SHP77 treated with DMSO at 0.1 percent for 48 hours (cell line): ENCODE measurements at regions not wholly inside any gene's neighbourhood (a gene's known extent, or its start where the extent isn't known, plus 50 kb on each side); places are given as distances from the start of the nearest gene placed in this dataset.

ENCODE experiments used
- DNase-seq: peaks from one replicate; lab custom pipeline; 2025; lab: John Stamatoyannopoulos, UW

- no peak for DNase-seq
Measured at GRCh38 chr9:80231318-80232236, 659.8 kb downstream of the TLE4 start.

DNA sequence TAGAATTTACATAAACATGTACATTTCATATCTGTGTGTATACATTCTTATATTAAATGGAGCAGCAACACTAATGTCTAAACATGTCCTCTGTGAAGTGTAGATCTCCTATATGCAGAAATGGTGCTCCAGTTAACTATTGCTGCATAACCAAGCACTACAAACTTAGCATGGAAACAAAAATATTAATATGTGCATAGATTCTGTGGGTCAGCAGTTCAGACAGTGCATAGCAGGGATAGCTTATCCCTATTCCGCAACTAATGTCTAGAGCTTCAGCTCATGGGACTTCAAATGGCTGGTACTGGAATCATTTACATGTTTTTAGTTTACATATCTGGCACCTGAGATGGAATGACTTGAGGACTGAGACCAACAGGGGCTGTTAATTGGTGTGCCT lies 652.1 kb downstream of the TLE4 start:
- no peak for DNase-seq

DNA sequence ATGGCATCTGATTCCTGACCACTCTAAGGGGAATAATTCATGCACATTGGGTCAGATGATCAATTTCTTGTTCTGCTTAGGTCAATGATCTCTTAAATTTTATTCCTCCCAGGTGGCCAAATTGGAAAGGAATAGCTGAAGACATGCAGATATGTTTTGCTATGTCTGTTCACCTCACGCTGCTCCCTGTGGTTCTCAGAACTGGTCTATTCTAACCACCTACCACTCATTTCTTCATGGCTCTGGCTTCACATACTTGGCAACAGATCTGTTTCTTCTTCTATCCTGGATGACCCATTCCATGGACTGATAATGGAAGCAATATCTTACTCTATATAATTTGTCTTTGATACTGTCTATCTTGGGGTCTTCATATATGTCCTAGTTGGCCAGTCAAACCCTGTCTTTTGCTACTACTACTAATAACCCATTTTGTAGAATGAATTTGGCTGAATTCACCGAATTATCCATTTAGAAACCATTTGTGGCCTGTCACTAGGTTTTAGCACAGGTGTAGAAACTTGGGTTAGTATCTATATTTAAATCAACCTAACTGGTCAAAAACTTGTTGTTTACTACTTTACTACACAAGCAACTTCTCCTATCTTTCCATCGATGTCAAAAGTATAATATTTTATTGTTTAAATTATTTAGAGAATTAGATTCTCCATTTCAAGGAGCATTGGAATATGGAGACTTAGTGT lies 650.9 kb downstream of the TLE4 start:
- DNase-seq, result no peak

DNA sequence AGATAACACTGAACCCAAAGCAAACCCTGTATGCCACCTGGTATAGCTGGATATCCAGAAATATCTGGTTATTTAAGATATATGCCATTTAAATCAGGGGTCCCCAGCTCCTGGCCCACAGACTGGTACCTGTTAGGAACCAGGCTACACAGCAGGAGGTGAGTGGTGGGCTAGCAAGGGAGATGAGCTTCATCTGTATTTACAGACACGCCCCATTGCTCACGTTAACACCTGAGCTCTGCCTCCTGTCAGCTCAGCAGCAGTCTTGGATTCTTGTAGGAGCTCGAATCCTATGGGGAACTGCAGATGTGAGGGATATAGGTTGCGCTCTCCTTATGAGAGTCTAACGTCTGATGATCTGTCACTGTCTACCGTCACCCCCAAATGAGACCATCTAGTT lies 646.6 kb downstream of the TLE4 start:
- no peak for DNase-seq

- no peak for DNase-seq
Measured at GRCh38 chr9:80213613-80214012, 641.8 kb downstream of the TLE4 start.

GRCh38 chr9:80208696-80209095 lies 636.9 kb downstream of the TLE4 start:
- no peak for DNase-seq

GRCh38 chr9:80204054-80204453 lies 632.3 kb downstream of the TLE4 start:
- no peak for DNase-seq

GRCh38 chr9:80197661-80198060 lies 625.9 kb downstream of the TLE4 start:
- DNase-seq, result no peak

DNA sequence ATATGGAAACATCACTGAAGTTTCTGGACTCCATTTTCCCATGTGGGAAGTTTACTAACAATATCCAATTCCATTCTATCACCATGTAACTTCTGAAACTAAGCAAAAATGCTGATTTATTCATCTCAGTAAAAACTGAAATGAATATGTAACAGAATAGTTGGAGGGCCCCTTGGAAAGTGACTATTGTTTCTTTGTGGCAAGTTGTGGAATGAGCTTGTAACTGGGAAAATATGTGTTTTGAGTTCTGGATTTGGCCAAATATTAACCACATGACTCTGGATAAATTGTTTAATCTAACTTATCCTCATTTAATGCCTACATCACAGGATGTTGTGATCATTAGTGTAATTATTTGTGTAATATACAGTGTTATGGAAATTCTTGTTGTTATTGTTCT lies 619.3 kb downstream of the TLE4 start:
- DNase-seq, result no peak

DNA sequence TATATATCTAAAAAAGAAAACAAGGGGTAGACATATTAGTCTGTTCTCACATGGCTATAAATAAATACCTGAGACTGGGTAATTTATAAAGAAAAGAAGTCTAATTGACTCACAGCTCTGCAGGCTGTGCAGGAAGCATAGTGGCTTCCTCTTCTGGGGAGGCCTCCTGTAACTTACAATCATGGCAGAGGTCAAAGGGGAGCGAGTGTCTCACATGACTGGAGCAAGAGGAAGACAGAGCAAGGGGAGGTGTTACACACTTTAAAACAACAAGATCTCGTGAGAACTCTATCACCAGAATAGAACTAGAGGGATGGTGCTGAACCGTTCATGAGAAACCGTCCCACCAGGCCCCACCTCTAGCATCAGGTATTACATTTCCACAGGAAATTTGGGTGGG lies 616.8 kb downstream of the TLE4 start:
- DNase-seq, result no peak

- no peak for DNase-seq
Measured at GRCh38 chr9:80185112-80185738, 613.5 kb downstream of the TLE4 start.

DNA sequence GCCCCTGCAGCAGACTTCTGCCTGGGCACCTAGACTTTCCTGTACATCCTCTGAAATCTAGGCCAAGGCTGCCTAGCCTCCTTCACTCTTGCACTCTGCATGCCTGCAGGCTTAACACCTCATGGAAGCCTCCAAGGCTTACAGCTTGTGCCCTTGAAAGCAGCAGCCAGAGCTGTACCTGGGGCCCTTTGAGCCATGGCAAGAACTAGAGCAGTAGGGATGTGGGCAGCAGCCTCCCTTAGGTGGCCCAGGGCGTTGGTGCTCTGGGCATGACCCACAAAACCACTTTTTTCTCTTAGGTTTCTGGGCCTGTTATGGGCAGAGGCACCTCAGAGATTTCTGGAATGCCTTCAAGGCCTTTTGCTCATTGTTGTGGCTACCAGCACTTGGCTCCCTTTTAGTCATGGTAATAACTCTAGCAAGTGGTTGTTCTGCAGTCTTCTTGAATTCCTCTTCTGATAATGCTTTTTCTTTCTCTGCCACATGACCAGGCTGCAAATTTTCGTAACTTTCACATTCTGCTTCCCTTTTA lies 606.2 kb downstream of the TLE4 start:
- DNase-seq, result no peak

DNA sequence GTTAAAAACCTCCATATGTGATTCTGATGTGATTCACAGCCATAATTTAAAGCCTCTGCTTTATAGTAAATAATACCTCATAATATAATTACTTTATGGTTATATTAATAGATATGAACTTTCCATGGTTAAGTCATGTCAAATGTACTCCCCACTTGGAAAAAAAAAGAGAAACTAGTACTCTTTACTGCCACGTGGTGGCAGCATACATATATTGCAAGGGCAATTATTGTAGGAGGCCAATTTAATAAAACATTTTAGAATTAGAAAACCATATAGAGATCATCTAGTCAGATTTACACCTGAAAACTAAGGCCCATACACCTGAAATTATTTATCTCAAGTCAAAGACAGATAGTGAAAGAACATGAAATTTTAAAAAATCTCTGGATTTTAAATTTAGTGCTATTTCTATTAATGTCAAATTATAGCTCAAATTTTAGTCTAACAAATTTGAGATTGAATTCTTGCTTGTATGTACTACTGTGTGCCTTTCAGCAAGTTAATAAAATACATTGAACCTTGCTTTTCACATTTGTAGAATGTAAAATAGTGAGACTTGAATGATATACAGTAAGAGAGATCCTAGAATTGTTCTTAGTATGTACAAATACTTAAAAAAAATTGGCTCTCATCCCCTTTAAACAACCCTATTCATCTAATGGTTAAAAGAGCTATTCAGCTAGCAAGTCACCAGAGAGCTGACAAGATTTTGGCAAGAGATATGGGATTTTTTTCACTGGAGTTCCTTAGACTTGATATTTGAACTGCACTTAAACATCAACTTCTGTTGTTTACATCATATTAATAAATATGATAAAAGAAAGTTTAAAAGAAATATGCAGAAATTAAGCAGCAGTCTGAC lies 603.8 kb downstream of the TLE4 start:
- peak; percentile 0 for DNase-seq

DNA sequence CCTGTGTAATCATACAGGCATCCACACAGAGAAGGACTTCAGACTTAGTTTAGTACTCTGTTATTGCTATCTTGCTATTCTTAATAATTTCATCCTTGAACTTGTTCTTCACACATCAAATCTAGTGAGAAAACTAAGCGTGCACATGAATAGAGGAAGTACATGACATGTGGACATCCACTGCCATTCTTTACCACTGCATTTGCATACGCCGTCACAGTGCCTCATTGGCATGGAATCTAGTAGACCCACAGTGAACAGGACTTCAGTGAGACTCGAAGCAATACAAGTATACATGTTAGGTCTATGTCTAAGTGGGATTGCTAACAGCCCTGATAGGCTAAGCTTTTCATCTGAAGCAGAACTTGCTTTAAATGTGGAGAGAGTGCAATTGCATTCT lies 592.1 kb downstream of the TLE4 start:
- DNase-seq, result no peak

GRCh38 chr9:80158554-80159170 lies 586.9 kb downstream of the TLE4 start:
- no peak for DNase-seq

DNA sequence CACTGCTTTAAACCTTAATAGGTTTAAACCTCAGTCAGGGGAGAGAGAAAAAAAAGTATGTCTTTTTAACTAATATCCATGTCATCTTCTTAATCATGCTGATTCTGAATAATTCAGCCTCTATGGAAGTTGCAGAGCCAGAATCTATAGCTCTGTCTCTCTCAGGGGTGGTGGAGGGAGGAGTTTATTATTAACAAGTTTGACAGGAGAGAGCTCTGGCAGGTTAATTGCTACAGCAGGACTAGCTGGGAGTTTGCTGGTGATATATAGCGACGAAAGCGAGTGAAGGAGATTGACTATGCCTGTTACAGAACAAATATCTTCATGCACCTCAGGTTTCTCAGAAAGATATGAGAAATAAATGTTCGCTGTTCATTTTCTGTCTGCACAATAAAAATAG lies 586.4 kb downstream of the TLE4 start:
- DNase-seq, result no peak

DNA sequence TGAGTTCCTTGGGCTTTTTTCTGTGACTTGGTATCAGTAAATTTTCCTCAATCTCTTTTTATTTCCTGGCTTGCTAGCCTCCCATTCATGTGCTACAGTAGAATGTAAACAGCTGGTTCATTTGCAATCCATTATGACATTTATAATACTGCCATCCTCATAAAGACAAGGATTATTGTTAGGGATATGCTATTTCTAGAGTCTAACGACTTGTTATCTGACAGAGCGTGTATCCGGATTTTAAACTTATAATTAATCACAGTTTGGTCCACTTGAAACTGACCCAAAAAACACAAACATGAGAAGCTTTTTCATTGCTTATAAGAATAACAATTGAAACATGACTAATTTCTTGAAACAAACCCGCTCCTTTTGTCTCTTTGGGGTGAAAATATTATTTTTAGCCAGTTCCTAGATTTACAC lies 585.8 kb downstream of the TLE4 start:
- no peak for DNase-seq

- DNase-seq, result no peak
Measured at GRCh38 chr9:80156756-80157472, 585.1 kb downstream of the TLE4 start.

DNA sequence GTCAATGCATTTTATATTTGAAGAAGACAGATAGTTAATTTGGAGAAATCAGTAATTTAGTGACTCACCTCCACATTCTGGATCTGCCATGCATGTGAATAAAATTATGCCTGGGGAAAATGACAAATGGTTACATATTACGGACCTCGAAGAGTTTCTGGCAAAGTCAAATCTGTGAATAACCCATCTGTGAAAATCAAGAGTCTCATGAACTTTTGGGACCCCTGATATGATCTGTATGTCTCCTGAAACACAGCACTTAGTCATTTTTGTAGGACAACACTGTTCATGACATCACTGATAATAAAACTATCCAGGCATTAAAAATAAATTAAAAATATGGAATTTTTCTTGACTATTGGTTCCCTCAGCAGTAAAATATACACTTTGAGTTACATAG lies 584.5 kb downstream of the TLE4 start:
- DNase-seq, result no peak

- no peak for DNase-seq
Measured at GRCh38 chr9:80147866-80148265, 576.1 kb downstream of the TLE4 start.

DNA sequence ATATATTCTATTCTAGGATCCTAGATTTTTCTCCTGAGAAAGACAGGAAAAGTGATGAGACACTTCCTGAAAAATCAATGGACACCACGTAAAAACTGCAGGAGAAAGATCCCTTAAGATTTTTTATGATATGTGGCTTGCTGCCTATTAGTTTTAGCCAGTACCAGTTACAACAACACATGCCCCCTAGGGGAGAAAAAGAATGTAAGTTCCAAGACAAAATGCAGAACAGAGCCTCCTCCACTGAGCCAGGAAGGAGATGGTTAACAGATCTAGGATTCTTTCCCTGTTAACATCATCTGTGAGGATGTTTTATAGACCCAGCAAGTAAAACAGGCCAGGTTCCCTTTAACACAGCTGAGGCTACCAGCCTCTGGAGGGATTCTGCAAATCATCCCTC lies 574.7 kb downstream of the TLE4 start:
- DNase-seq, result no peak
